ENCODE measurements at regions not wholly inside any gene's neighbourhood (a gene's known extent, or its start where the extent isn't known, plus 50 kb on each side); places are given as distances from the start of the nearest gene placed in this dataset.
A peak's percentile ranks its signal among the peaks of the same experiment; 100 is the strongest.

- Histone ChIP-seq H3K9me3 (ENCODE audit: control insufficient read depth in 2 of 2, insufficient read depth in 1 of 2, low read depth in 1 of 2, low read length in 1 of 2) (peaks cover 0 to 3% of the 10 kb centered on the region in 2 donors), H3K36me3 (ENCODE audit: control insufficient read depth in 3 of 3, insufficient read depth in 2 of 3, low read depth in 1 of 3, low read length in 3 of 3) (no peaks in the 10 kb centered on the region), H3K4me3 (ENCODE audit: low read depth in 1 of 3, low read length in 3 of 3) (no peak overlapping the region), H3K4me1 (ENCODE audit: control insufficient read depth in 3 of 3, insufficient read depth in 2 of 3, low read depth in 1 of 3, low read length in 2 of 3) (peaks cover 0 to 6% (median 4%) of the 10 kb centered on the region in 3 donors), H3K27me3 (ENCODE audit: control insufficient read depth in 3 of 3, insufficient read depth in 3 of 3, low read length in 3 of 3) (peaks cover 0 to 69% (median 0%) of the 10 kb centered on the region in 3 donors), H3K27ac (ENCODE audit: low read depth in 1 of 3, low read length in 2 of 3) (peak overlapping the region in 2 of 3 donors; percentile 67 to 70)
- FAIRE-seq (no peak), DNase-seq (no peak)
- 65 to 85% (median 80%) methylated on average over 28 of the region's 28 CpGs for WGBS, 3 donors
Measured at GRCh38 chr22:46064228-46064965, 85.9 kb upstream of the PPARA start.

GRCh38 chr22:46064966-46065666 is 85.2 kb upstream of the PPARA start:
- Histone ChIP-seq H3K4me3 (ENCODE audit: low read depth in 1 of 3, low read length in 3 of 3) (no peak overlapping the region), H3K36me3 (ENCODE audit: control insufficient read depth in 3 of 3, insufficient read depth in 2 of 3, low read depth in 1 of 3, low read length in 3 of 3) (no peaks in the 10 kb centered on the region), H3K4me1 (ENCODE audit: control insufficient read depth in 3 of 3, insufficient read depth in 2 of 3, low read depth in 1 of 3, low read length in 2 of 3) (peaks cover 0 to 13% (median 4%) of the 10 kb centered on the region in 3 donors), H3K9me3 (ENCODE audit: control insufficient read depth in 2 of 2, insufficient read depth in 1 of 2, low read depth in 1 of 2, low read length in 1 of 2) (peaks cover 0 to 3% of the 10 kb centered on the region in 2 donors), H3K27me3 (ENCODE audit: control insufficient read depth in 3 of 3, insufficient read depth in 3 of 3, low read length in 3 of 3) (peaks cover 0 to 70% (median 0%) of the 10 kb centered on the region in 3 donors), H3K27ac (ENCODE audit: low read depth in 1 of 3, low read length in 2 of 3) (peak overlapping the region in 2 of 3 donors; percentile 67 to 70)
- no peak for DNase-seq
- no peak for FAIRE-seq
- WGBS, 3 donors: 57 to 83% (median 76%) methylated on average over 17 of the region's 17 CpGs

- Histone ChIP-seq H3K4me1 (ENCODE audit: control insufficient read depth in 3 of 3, insufficient read depth in 2 of 3, low read depth in 1 of 3, low read length in 2 of 3) (peaks cover 0 to 13% (median 4%) of the 10 kb centered on the region in 3 donors), H3K4me3 (ENCODE audit: low read depth in 1 of 3, low read length in 3 of 3) (no peak overlapping the region), H3K27ac (ENCODE audit: low read depth in 1 of 3, low read length in 2 of 3) (no peak overlapping the region), H3K27me3 (ENCODE audit: control insufficient read depth in 3 of 3, insufficient read depth in 3 of 3, low read length in 3 of 3) (peaks cover 0 to 64% (median 0%) of the 10 kb centered on the region in 3 donors), H3K9me3 (ENCODE audit: control insufficient read depth in 2 of 2, insufficient read depth in 1 of 2, low read depth in 1 of 2, low read length in 1 of 2) (peaks cover 0 to 3% of the 10 kb centered on the region in 2 donors), H3K36me3 (ENCODE audit: control insufficient read depth in 3 of 3, insufficient read depth in 2 of 3, low read depth in 1 of 3, low read length in 3 of 3) (no peaks in the 10 kb centered on the region)
- WGBS, 3 donors: 66 to 77% (median 72%) methylated on average over 2 of the region's 2 CpGs
- DNase-seq (no peak), FAIRE-seq (no peak)
Measured at GRCh38 chr22:46065691-46066454, 84.5 kb upstream of the PPARA start.

- Histone ChIP-seq H3K27me3 (ENCODE audit: control insufficient read depth in 3 of 3, insufficient read depth in 3 of 3, low read length in 3 of 3) (peaks cover 0 to 62% (median 0%) of the 10 kb centered on the region in 3 donors), H3K4me1 (ENCODE audit: control insufficient read depth in 3 of 3, insufficient read depth in 2 of 3, low read depth in 1 of 3, low read length in 2 of 3) (peaks cover 0 to 13% (median 4%) of the 10 kb centered on the region in 3 donors), H3K27ac (ENCODE audit: low read depth in 1 of 3, low read length in 2 of 3) (peak overlapping the region; percentile 13 to 90 (median 77)), H3K4me3 (ENCODE audit: low read depth in 1 of 3, low read length in 3 of 3) (no peak overlapping the region), H3K36me3 (ENCODE audit: control insufficient read depth in 3 of 3, insufficient read depth in 2 of 3, low read depth in 1 of 3, low read length in 3 of 3) (no peaks in the 10 kb centered on the region), H3K9me3 (ENCODE audit: control insufficient read depth in 2 of 2, insufficient read depth in 1 of 2, low read depth in 1 of 2, low read length in 1 of 2) (peaks cover 0 to 3% of the 10 kb centered on the region in 2 donors)
- 45 to 57% (median 53%) methylated on average over 11 of the region's 11 CpGs for WGBS, 3 donors
- FAIRE-seq (no peak), DNase-seq (peak in 1 of 2 donors; percentile 43)
Measured at GRCh38 chr22:46066691-46067090, 83.6 kb upstream of the PPARA start.

GRCh38 chr22:46067159-46068111 is 82.9 kb upstream of the PPARA start:
- Histone ChIP-seq H3K4me1 (ENCODE audit: control insufficient read depth in 3 of 3, insufficient read depth in 2 of 3, low read depth in 1 of 3, low read length in 2 of 3) (peaks cover 0 to 13% (median 4%) of the 10 kb centered on the region in 3 donors), H3K36me3 (ENCODE audit: control insufficient read depth in 3 of 3, insufficient read depth in 2 of 3, low read depth in 1 of 3, low read length in 3 of 3) (no peaks in the 10 kb centered on the region), H3K4me3 (ENCODE audit: low read depth in 1 of 3, low read length in 3 of 3) (peak overlapping the region in 1 of 3 donors; percentile 12), H3K27ac (ENCODE audit: low read depth in 1 of 3, low read length in 2 of 3) (peak overlapping the region; percentile 13 to 90 (median 77)), H3K9me3 (ENCODE audit: control insufficient read depth in 2 of 2, insufficient read depth in 1 of 2, low read depth in 1 of 2, low read length in 1 of 2) (peaks cover 0 to 3% of the 10 kb centered on the region in 2 donors), H3K27me3 (ENCODE audit: control insufficient read depth in 3 of 3, insufficient read depth in 3 of 3, low read length in 3 of 3) (peaks cover 0 to 55% (median 0%) of the 10 kb centered on the region in 3 donors)
- 49 to 60% (median 52%) methylated on average over 19 of the region's 19 CpGs for WGBS, 3 donors
- FAIRE-seq (no peak), DNase-seq (peak in 1 of 2 donors; percentile 15)

- 53 to 61% (median 59%) methylated on average over 2 of the region's 2 CpGs for WGBS, 3 donors
- DNase-seq: no peak
- no peak for FAIRE-seq
- H3K4me3 ChIP-seq (ENCODE audit: low read depth in 1 of 3, low read length in 3 of 3): no peak overlapping the region
- H3K4me1 ChIP-seq (ENCODE audit: control insufficient read depth in 3 of 3, insufficient read depth in 2 of 3, low read depth in 1 of 3, low read length in 2 of 3): peaks cover 0 to 14% (median 4%) of the 10 kb centered on the region in 3 donors
- H3K9me3 ChIP-seq (ENCODE audit: control insufficient read depth in 2 of 2, insufficient read depth in 1 of 2, low read depth in 1 of 2, low read length in 1 of 2): peaks cover 0 to 3% of the 10 kb centered on the region in 2 donors
- H3K27ac ChIP-seq (ENCODE audit: low read depth in 1 of 3, low read length in 2 of 3): no peak overlapping the region
- peaks cover 0 to 47% (median 0%) of the 10 kb centered on the region in 3 donors for H3K27me3 ChIP-seq (ENCODE audit: control insufficient read depth in 3 of 3, insufficient read depth in 3 of 3, low read length in 3 of 3)
- H3K36me3 ChIP-seq (ENCODE audit: control insufficient read depth in 3 of 3, insufficient read depth in 2 of 3, low read depth in 1 of 3, low read length in 3 of 3): no peaks in the 10 kb centered on the region
Measured at GRCh38 chr22:46068181-46068592, 82.1 kb upstream of the PPARA start.

GRCh38 chr22:46068593-46069491 is 81.5 kb upstream of the PPARA start:
- DNase-seq: peak in 1 of 2 donors; percentile 53
- WGBS, 3 donors: 11 to 19% (median 14%) methylated on average over 14 of the region's 14 CpGs
- peaks cover 0 to under 1% of the 10 kb centered on the region in 2 donors for H3K9me3 ChIP-seq (ENCODE audit: control insufficient read depth in 2 of 2, insufficient read depth in 1 of 2, low read depth in 1 of 2, low read length in 1 of 2)
- H3K4me1 ChIP-seq (ENCODE audit: control insufficient read depth in 3 of 3, insufficient read depth in 2 of 3, low read depth in 1 of 3, low read length in 2 of 3): peaks cover 0 to 21% (median 4%) of the 10 kb centered on the region in 3 donors
- H3K27ac ChIP-seq (ENCODE audit: low read depth in 1 of 3, low read length in 2 of 3): peak overlapping the region; percentile 89 to 100 (median 98)
- peak; percentile 19 for FAIRE-seq
- peaks cover 0 to 3% (median 0%) of the 10 kb centered on the region in 3 donors for H3K36me3 ChIP-seq (ENCODE audit: control insufficient read depth in 3 of 3, insufficient read depth in 2 of 3, low read depth in 1 of 3, low read length in 3 of 3)
- peak overlapping the region; percentile 7 to 88 (median 80) for H3K4me3 ChIP-seq (ENCODE audit: low read depth in 1 of 3, low read length in 3 of 3)
- H3K27me3 ChIP-seq (ENCODE audit: control insufficient read depth in 3 of 3, insufficient read depth in 3 of 3, low read length in 3 of 3): peaks cover 0 to 44% (median 0%) of the 10 kb centered on the region in 3 donors
